Ishikawa (cell line): ENCODE measurements at regions not wholly inside any gene's neighbourhood (a gene's known extent, or its start where the extent isn't known, plus 50 kb on each side); places are given as distances from the start of the nearest gene placed in this dataset.

ENCODE experiments used
- CEBPB ChIP-seq: IDR thresholded peaks from 2 replicates; pipeline ENCODE4 v1.6.1; 2012
- CREB1 ChIP-seq: IDR thresholded peaks from 2 replicates; pipeline ENCODE4 v1.6.1; 2012; ENCODE audit warnings: low read depth
- EGR1 ChIP-seq: IDR thresholded peaks from 2 replicates; pipeline ENCODE4 v1.6.1; 2012
- EP300 ChIP-seq: IDR thresholded peaks from 2 replicates; pipeline ENCODE4 v1.6.1; 2012; ENCODE audit warnings: borderline replicate concordance
- FOXM1 ChIP-seq: IDR thresholded peaks from 2 replicates; pipeline ENCODE4 v1.6.1; 2012; ENCODE audit warnings: low read depth, borderline replicate concordance
- MAX ChIP-seq: IDR thresholded peaks from 2 replicates; pipeline ENCODE4 v1.6.1; 2012
- NFIC ChIP-seq: IDR thresholded peaks from 2 replicates; pipeline ENCODE4 v1.6.1; 2012
- RAD21 ChIP-seq: IDR thresholded peaks from 2 replicates; pipeline ENCODE4 v1.6.1; 2012; ENCODE audit warnings: low read depth
- REST ChIP-seq: IDR thresholded peaks from 2 replicates; pipeline ENCODE4 v1.6.1; 2012; ENCODE audit warnings: low read depth, mild to moderate bottlenecking
- TAF1 ChIP-seq: IDR thresholded peaks from 2 replicates; pipeline ENCODE4 v1.6.1; 2012; ENCODE audit warnings: low read depth, mild to moderate bottlenecking
- TCF12 ChIP-seq: IDR thresholded peaks from 2 replicates; pipeline ENCODE4 v1.6.1; 2012; ENCODE audit warnings: low read depth
- TEAD4 ChIP-seq: IDR thresholded peaks from 2 replicates; pipeline ENCODE4 v1.6.1; 2012
- USF1 ChIP-seq: IDR thresholded peaks from 2 replicates; pipeline ENCODE4 v1.6.1; 2012
- YY1 ChIP-seq: IDR thresholded peaks from 2 replicates; pipeline ENCODE4 v1.6.1; 2012; ENCODE audit warnings: low read depth
- ZBTB7A ChIP-seq: IDR thresholded peaks from 2 replicates; pipeline ENCODE4 v1.6.1; 2012; ENCODE audit warnings: low read depth

GRCh38 chr2:57881998-57882888 is 164.4 kb upstream of the VRK2 start:
- TF ChIP-seq ZBTB7A, result no peak
- no peak for TF ChIP-seq TEAD4
- no peak for TF ChIP-seq NFIC
- no peak for TF ChIP-seq RAD21
- TF ChIP-seq EGR1, result no peak
- no peak for TF ChIP-seq USF1
- TF ChIP-seq YY1, result no peak
- no peak for TF ChIP-seq TCF12
- TF ChIP-seq CEBPB, result no peak
- TF ChIP-seq MAX, result no peak
- no peak for TF ChIP-seq TAF1
- TF ChIP-seq CREB1, result no peak
- TF ChIP-seq REST, result no peak
- no peak for TF ChIP-seq FOXM1
- no peak for TF ChIP-seq EP300

- no peak for TF ChIP-seq CREB1
- TF ChIP-seq ZBTB7A, result no peak
- TF ChIP-seq TEAD4, result no peak
- TF ChIP-seq TCF12, result no peak
- TF ChIP-seq EGR1, result no peak
- TF ChIP-seq TAF1, result no peak
- TF ChIP-seq EP300, result no peak
- no peak for TF ChIP-seq FOXM1
- no peak for TF ChIP-seq YY1
- TF ChIP-seq MAX, result no peak
- no peak for TF ChIP-seq REST
- TF ChIP-seq USF1, result no peak
- no peak for TF ChIP-seq CEBPB
Observed at GRCh38 chr2:57882895-57883515, 163.6 kb upstream of the VRK2 start.

- no peak for TF ChIP-seq TEAD4
- no peak for TF ChIP-seq EGR1
- TF ChIP-seq MAX, result no peak
- no peak for TF ChIP-seq EP300
- TF ChIP-seq FOXM1, result no peak
- no peak for TF ChIP-seq TCF12
- no peak for TF ChIP-seq CEBPB
- no peak for TF ChIP-seq RAD21
- no peak for TF ChIP-seq ZBTB7A
- no peak for TF ChIP-seq USF1
- no peak for TF ChIP-seq REST
- no peak for TF ChIP-seq TAF1
- no peak for TF ChIP-seq NFIC
- no peak for TF ChIP-seq YY1
Observed at GRCh38 chr2:57884281-57884680, 162.3 kb upstream of the VRK2 start.
